Fibroblast of lung (primary cell): ENCODE measurements at regions not wholly inside any gene's neighbourhood (a gene's known extent, or its start where the extent isn't known, plus 50 kb on each side); places are given as distances from the start of the nearest gene placed in this dataset.

Source experiments
- DNase-seq, 2 donors: peaks; one replicate each; pipeline versions ENCODE4 v3.0.0 to v3.0.0-alpha.2; 2010; ENCODE audit warnings: low read depth in 2 of 2
- H2AFZ ChIP-seq: 2 replicates; pipeline ENCODE4 v1.5.1; 2012; ENCODE audit warnings: low read length, control low read depth, inconsistent platforms
- H3K27ac ChIP-seq: 2 replicates; pipeline ENCODE4 v1.5.1; 2011; ENCODE audit warnings: low read length, control low read depth; ENCODE audit not compliant: insufficient read depth
- H3K27me3 ChIP-seq: 2 replicates; pipeline ENCODE4 v1.5.1; 2011; ENCODE audit warnings: mild to moderate bottlenecking, low read length; ENCODE audit not compliant: control insufficient read depth, insufficient read depth
- H3K36me3 ChIP-seq: 2 replicates; pipeline ENCODE4 v1.5.1; 2011; ENCODE audit warnings: low read length; ENCODE audit not compliant: control insufficient read depth, insufficient read depth
- H3K4me1 ChIP-seq: 2 replicates; pipeline ENCODE4 v1.5.1; 2011; ENCODE audit warnings: low read length; ENCODE audit not compliant: control insufficient read depth, insufficient read depth; ENCODE audit errors: extremely low read depth
- H3K4me2 ChIP-seq: 2 replicates; pipeline ENCODE4 v1.5.1; 2011; ENCODE audit warnings: low read length, control low read depth; ENCODE audit not compliant: insufficient read depth; ENCODE audit errors: extremely low read depth
- H3K4me3 ChIP-seq, 4 experiments: fragments of 200-600 bp in 1 of 4; sonication (generic) in 1 of 4; replicated peaks in 1 of 4; 2 replicates each; pipeline ENCODE4 v1.5.1; 2011 to 2016; ENCODE audit warnings: low read length in 4 of 4, low read depth in 3 of 4, mild to moderate bottlenecking in 3 of 4, control low read depth in 2 of 4, inconsistent platforms in 1 of 4, mixed read lengths in 1 of 4; ENCODE audit not compliant: insufficient read depth in 1 of 4; ENCODE audit errors: control extremely low read depth in 1 of 4
- H3K79me2 ChIP-seq: 2 replicates; pipeline ENCODE4 v1.5.1; 2012; ENCODE audit warnings: mild to moderate bottlenecking, low read length, inconsistent platforms; ENCODE audit not compliant: control insufficient read depth, insufficient read depth
- H3K9ac ChIP-seq: 2 replicates; pipeline ENCODE4 v1.5.1; 2011; ENCODE audit warnings: mild to moderate bottlenecking, low read length, control low read depth; ENCODE audit not compliant: insufficient read depth
- H3K9me3 ChIP-seq: 2 replicates; pipeline ENCODE4 v1.5.1; 2012; ENCODE audit warnings: low read depth, low read length; ENCODE audit not compliant: control insufficient read depth, insufficient read depth
- H4K20me1 ChIP-seq: 2 replicates; pipeline ENCODE4 v1.5.1; 2011; ENCODE audit warnings: low read length; ENCODE audit not compliant: control insufficient read depth, insufficient read depth; ENCODE audit errors: extremely low read depth
- CTCF ChIP-seq, 2 donors: IDR thresholded peaks in 1 of 2; conservative IDR thresholded peaks in 1 of 2; 1 replicate in 1 of 2; 2 replicates in 1 of 2; pipeline ENCODE4 v1.5.1; 2011 to 2012; ENCODE audit warnings: low read length in 2 of 2, control low read depth in 1 of 2, inconsistent platforms in 1 of 2, low read depth in 1 of 2, mild to moderate bottlenecking in 1 of 2
- EZH2 ChIP-seq: IDR thresholded peaks from 2 replicates; pipeline ENCODE4 v1.5.1; 2012; ENCODE audit warnings: low read length, control low read depth, mild to moderate bottlenecking; ENCODE audit errors: missing control alignments

GRCh38 chr14:98573082-98573481, 698.9 kb downstream of the BCL11B start:
- Histone ChIP-seq H3K27me3 (no peaks in the 10 kb centered on the region), H3K4me3 (no peak overlapping the region), H3K27ac (no peak overlapping the region), H3K4me2 (no peak overlapping the region), H3K4me1 (no peaks in the 10 kb centered on the region), H2AFZ (no peak overlapping the region), H3K9ac (no peak overlapping the region), H3K79me2 (no peaks in the 10 kb centered on the region), H3K9me3 (no peaks in the 10 kb centered on the region), H4K20me1 (no peaks in the 10 kb centered on the region), H3K36me3 (no peaks in the 10 kb centered on the region)
- no peak for TF ChIP-seq CTCF (conservative IDR thresholded peaks at IDR 0.05 in 1 of 2, IDR thresholded peaks at IDR 0.05 in 1 of 2; ENCODE audit: low read depth in 1 of 2, low read length in 2 of 2)
- TF ChIP-seq EZH2: no peak
- no peak for DNase-seq

GRCh38 chr14:98576463-98576862, 695.5 kb downstream of the BCL11B start:
- Histone ChIP-seq H3K9ac (no peak overlapping the region), H3K36me3 (no peaks in the 10 kb centered on the region), H3K9me3 (no peaks in the 10 kb centered on the region), H3K4me3 (no peak overlapping the region), H3K27me3 (no peaks in the 10 kb centered on the region), H3K27ac (no peak overlapping the region), H3K4me2 (no peak overlapping the region), H3K4me1 (no peaks in the 10 kb centered on the region), H4K20me1 (no peaks in the 10 kb centered on the region), H3K79me2 (no peaks in the 10 kb centered on the region), H2AFZ (no peak overlapping the region)
- TF ChIP-seq CTCF (conservative IDR thresholded peaks at IDR 0.05 in 1 of 2, IDR thresholded peaks at IDR 0.05 in 1 of 2; ENCODE audit: low read depth in 1 of 2, low read length in 2 of 2) (no peak), EZH2 (no peak)
- DNase-seq: no peak

GRCh38 chr14:98578204-98578603, 693.8 kb downstream of the BCL11B start:
- H3K9ac ChIP-seq: no peak overlapping the region
- no peak for TF ChIP-seq CTCF (conservative IDR thresholded peaks at IDR 0.05 in 1 of 2, IDR thresholded peaks at IDR 0.05 in 1 of 2; ENCODE audit: low read depth in 1 of 2, low read length in 2 of 2)
- no peak for TF ChIP-seq EZH2
- no peak overlapping the region for H2AFZ ChIP-seq
- no peaks in the 10 kb centered on the region for H3K36me3 ChIP-seq
- no peaks in the 10 kb centered on the region for H3K79me2 ChIP-seq
- no peaks in the 10 kb centered on the region for H3K27me3 ChIP-seq
- DNase-seq: peak in 1 of 2 donors; percentile 50
- H3K9me3 ChIP-seq: no peaks in the 10 kb centered on the region
- no peaks in the 10 kb centered on the region for H4K20me1 ChIP-seq
- H3K4me3 ChIP-seq: no peak overlapping the region
- H3K4me2 ChIP-seq: no peak overlapping the region
- no peaks in the 10 kb centered on the region for H3K4me1 ChIP-seq
- no peak overlapping the region for H3K27ac ChIP-seq
